ENCODE measurements at regions not wholly inside any gene's neighbourhood (a gene's known extent, or its start where the extent isn't known, plus 50 kb on each side); places are given as distances from the start of the nearest gene placed in this dataset.

GRCh38 chr1:244920911-244921761, 56.8 kb upstream of the HNRNPU start:
- TF ChIP-seq CTCF (IDR thresholded peaks at IDR 0.05 in 4 of 5, conservative IDR thresholded peaks at IDR 0.05 in 1 of 5) (no peak), POLR2A (IDR thresholded peaks at IDR 0.05) (peak; percentile 24 to 28)
